OCI-LY7 (cell line): ENCODE measurements at regions not wholly inside any gene's neighbourhood (a gene's known extent, or its start where the extent isn't known, plus 50 kb on each side); places are given as distances from the start of the nearest gene placed in this dataset.
"Not testable (repeated sequence)": the region's sequence is repeated elsewhere in the genome, so short reads cannot be mapped to it uniquely, and the experiment has no call there.

ENCODE experiments used
- BruUV-seq: library from RNA; stranded (reverse); fragments of 400-500 nt; replicated peaks from 2 replicates; lab custom pipeline; 2021; lab: Mats Ljungman, UMichigan
- CTCF ChIA-PET: fragments of 300-600 bp; sonication (Branson Sonifier 250); formaldehyde crosslinking; loops from one replicate; lab custom pipeline; 2022; ENCODE audit warnings: antibody characterized with exemption; ENCODE audit not compliant: unreplicated experiment; lab: Charles Lee
- POLR2A ChIA-PET: fragments of 300-600 bp; sonication (Branson Sonifier 250); formaldehyde crosslinking; loops from one replicate; lab custom pipeline; 2022; ENCODE audit warnings: antibody characterized with exemption; lab: Charles Lee
- DNase-seq: peaks from one replicate; pipeline ENCODE4 v3.0.0-alpha.2; 2015; ENCODE audit warnings: low spot score
- H2AFZ ChIP-seq: fragments of 200-600 bp; sonication (generic), shearing (Covaris generic); 2 replicates; pipeline ENCODE4 v1.6.1; 2014; ENCODE audit warnings: mild to moderate bottlenecking, antibody characterized with exemption, low read length, moderate library complexity
- H3K27ac ChIP-seq: fragments of 200-600 bp; sonication (generic); 2 replicates; pipeline ENCODE4 v1.5.1; 2014; ENCODE audit warnings: mixed run types, low read depth, mild to moderate bottlenecking, moderate library complexity, low read length, inconsistent platforms; ENCODE audit not compliant: poor library complexity, severe bottlenecking
- H3K36me3 ChIP-seq: fragments of 200-600 bp; sonication (generic); 2 replicates; pipeline ENCODE4 v1.6.1; 2014; ENCODE audit warnings: mild to moderate bottlenecking, antibody characterized with exemption, low read length, moderate library complexity, mixed read lengths; ENCODE audit not compliant: insufficient read depth
- H3K4me1 ChIP-seq: fragments of 200-600 bp; sonication (generic); 2 replicates; pipeline ENCODE4 v1.5.1; 2014; ENCODE audit warnings: mild to moderate bottlenecking, low read length; ENCODE audit not compliant: insufficient read depth, poor library complexity, severe bottlenecking
- H3K4me2 ChIP-seq: fragments of 200-600 bp; sonication (generic); 2 replicates; pipeline ENCODE4 v1.6.1; 2014; ENCODE audit warnings: mild to moderate bottlenecking, low read length
- H3K4me3 ChIP-seq: fragments of 200-600 bp; sonication (generic); 2 replicates; pipeline ENCODE4 v1.5.1; 2014; ENCODE audit warnings: mild to moderate bottlenecking, low read depth, low read length; ENCODE audit not compliant: poor library complexity, severe bottlenecking
- H3K79me2 ChIP-seq: fragments of 200-600 bp; sonication (generic); 2 replicates; pipeline ENCODE4 v1.6.1; 2016; ENCODE audit warnings: low read depth, mild to moderate bottlenecking, low read length, moderate library complexity, mixed read lengths; ENCODE audit not compliant: insufficient read depth
- H3K9me2 ChIP-seq: fragments of 200-600 bp; sonication (generic); 2 replicates; pipeline ENCODE4 v1.6.1; 2016; ENCODE audit warnings: mild to moderate bottlenecking, low read length, mixed read lengths; ENCODE audit not compliant: insufficient read depth
- H3K9me3 ChIP-seq: fragments of 200-600 bp; sonication (generic); 2 replicates; pipeline ENCODE4 v1.6.1; 2014; ENCODE audit warnings: mild to moderate bottlenecking, mixed run types, low read length, mixed read lengths
- H4K20me1 ChIP-seq: fragments of 200-600 bp; sonication (generic); 2 replicates; pipeline ENCODE4 v1.6.1; 2014; ENCODE audit warnings: mild to moderate bottlenecking, antibody characterized with exemption, low read length, moderate library complexity, mixed read lengths; ENCODE audit not compliant: insufficient read depth
- CTCF ChIP-seq: fragments of 200-600 bp; sonication (generic); conservative IDR thresholded peaks from 2 replicates; pipeline ENCODE4 v1.5.1; 2014; ENCODE audit warnings: mild to moderate bottlenecking, antibody characterized with exemption, low read length, moderate library complexity, mixed read lengths
- EZH2phosphoT487 ChIP-seq: fragments of 200-600 bp; sonication (generic); IDR thresholded peaks from 2 replicates; pipeline ENCODE4 v1.6.1; 2018; ENCODE audit warnings: low read depth, borderline replicate concordance, mild to moderate bottlenecking, mixed run types, antibody characterized with exemption, low read length, moderate library complexity, mixed read lengths
- intact Hi-C: fragments of 100-400 bp; cut with micrococcal nuclease; formaldehyde crosslinking; loops from one replicate; pipeline ENCODE4 v1.10.0; 2022; ENCODE audit not compliant: unreplicated experiment

- intact Hi-C loops = no loop called here
- H2AFZ ChIP-seq = no peak overlapping the region
- H3K4me3 ChIP-seq = no peak overlapping the region
- ChIA-PET CTCF (no interaction called here), POLR2A (no interaction called here)
- no peaks in the 10 kb centered on the region for H3K36me3 ChIP-seq
- no peak overlapping the region for H3K4me2 ChIP-seq
- H3K9me3 ChIP-seq = no peaks in the 10 kb centered on the region
- H3K79me2 ChIP-seq = no peaks in the 10 kb centered on the region
- BruUV-seq = no TSS peak
- no peak overlapping the region for H3K27ac ChIP-seq
- TF ChIP-seq CTCF = no peak
- TF ChIP-seq EZH2phosphoT487 = no peak
- no peak for DNase-seq
- H4K20me1 ChIP-seq = no peaks in the 10 kb centered on the region
- no peaks in the 10 kb centered on the region for H3K4me1 ChIP-seq
- H3K9me2 ChIP-seq = no peaks in the 10 kb centered on the region
Measured at GRCh38 chr12:46647034-46647433, 178.8 kb downstream of the SLC38A4 start.

GRCh38 chr12:46641649-46642048, 184.1 kb downstream of the SLC38A4 start:
- H3K79me2 ChIP-seq, H3K27ac ChIP-seq, CTCF ChIA-PET, H3K9me3 ChIP-seq, H3K4me1 ChIP-seq, DNase-seq, BruUV-seq, H2AFZ ChIP-seq, H3K4me3 ChIP-seq, H4K20me1 ChIP-seq, intact Hi-C loops, H3K4me2 ChIP-seq, H3K9me2 ChIP-seq, H3K36me3 ChIP-seq: not testable (repeated sequence)
- POLR2A ChIA-PET = interaction anchor here (0.8 kb wide), 1 partner anchor 9 kb away, joined by 3 read pairs; no protein-coding TSS in a partner anchor

GRCh38 chr12:46635818-46636217, 190.0 kb downstream of the SLC38A4 start:
- no peaks in the 10 kb centered on the region for H3K9me3 ChIP-seq
- no TSS peak for BruUV-seq
- POLR2A ChIA-PET = no interaction called here
- intact Hi-C loops = no loop called here
- CTCF ChIA-PET = no interaction called here
- no peak overlapping the region for H3K27ac ChIP-seq
- H3K79me2 ChIP-seq = no peaks in the 10 kb centered on the region
- TF ChIP-seq EZH2phosphoT487 (no peak), CTCF (no peak)
- H3K4me1 ChIP-seq = no peaks in the 10 kb centered on the region
- no peaks in the 10 kb centered on the region for H3K9me2 ChIP-seq
- no peak for DNase-seq
- H2AFZ ChIP-seq = no peak overlapping the region
- H3K4me2 ChIP-seq = no peak overlapping the region
- no peaks in the 10 kb centered on the region for H3K36me3 ChIP-seq
- H3K4me3 ChIP-seq = no peak overlapping the region
- no peaks in the 10 kb centered on the region for H4K20me1 ChIP-seq
